Raji (cell line): ENCODE measurements at regions not wholly inside any gene's neighbourhood (a gene's known extent, or its start where the extent isn't known, plus 50 kb on each side); places are given as distances from the start of the nearest gene placed in this dataset.

Source experiments
- POLR2A ChIP-seq: IDR thresholded peaks from 2 replicates; pipeline ENCODE4 v1.6.1; 2011; ENCODE audit warnings: low read depth, low read length, control low read depth; ENCODE audit not compliant: insufficient read depth

GRCh38 chr22:25388415-25388814, 169.0 kb downstream of the CRYBB2 start:
- TF ChIP-seq POLR2A = no peak

- TF ChIP-seq POLR2A = no peak
Observed at GRCh38 chr22:25388866-25389540, 169.6 kb downstream of the CRYBB2 start.

GRCh38 chr22:25389541-25389919, 170.1 kb downstream of the CRYBB2 start:
- no peak for TF ChIP-seq POLR2A

DNA sequence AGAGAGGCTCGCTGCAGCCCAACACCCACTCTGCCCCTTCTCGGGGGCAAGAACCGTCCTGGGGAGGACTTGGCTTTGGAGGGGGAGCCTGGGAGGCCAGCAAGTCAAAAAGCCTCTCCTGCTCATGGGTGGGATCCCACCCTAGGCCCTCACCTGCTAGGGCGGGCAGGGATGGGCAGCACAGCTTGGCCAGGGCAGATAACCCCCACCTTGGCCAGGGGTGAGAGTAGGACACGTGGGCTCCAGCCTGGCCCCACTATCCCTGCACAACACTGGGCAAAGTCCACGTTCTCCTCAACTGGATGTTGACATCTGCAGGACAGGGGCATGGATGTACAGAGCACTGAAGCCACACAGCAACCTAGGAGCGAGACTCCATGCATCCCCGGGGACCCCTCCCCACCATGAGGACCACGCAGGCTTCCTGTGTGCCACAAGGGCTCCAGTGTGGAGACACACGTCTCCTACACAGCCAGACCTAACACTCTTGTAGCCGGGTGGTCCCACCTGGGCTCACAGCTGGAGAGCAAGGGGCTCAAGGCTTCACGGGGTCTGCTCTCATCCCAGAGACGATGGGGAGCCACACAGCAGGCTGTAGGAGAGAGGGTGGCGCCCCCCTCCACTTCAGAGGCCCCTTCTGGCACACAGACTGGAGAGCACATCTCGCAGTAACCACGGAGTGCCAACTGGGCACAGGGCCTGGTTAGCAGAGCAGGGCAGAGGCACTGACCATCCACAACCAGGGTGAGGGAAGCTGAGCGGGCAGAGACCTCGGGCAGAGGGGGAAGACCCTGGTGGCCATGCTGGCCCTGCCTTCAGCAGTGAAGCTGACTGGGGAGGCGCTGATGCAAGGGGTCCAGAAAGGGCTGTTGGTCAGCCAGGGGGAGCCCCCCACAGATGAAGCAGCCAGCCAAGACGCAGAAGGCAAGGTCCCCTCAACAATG, 171.1 kb downstream of the CRYBB2 start:
- no peak for TF ChIP-seq POLR2A

GRCh38 chr22:25392584-25392983, 171.9 kb upstream of the GRK3 start:
- TF ChIP-seq POLR2A = no peak

- no peak for TF ChIP-seq POLR2A
Observed at GRCh38 chr22:25393121-25393805, 171.2 kb upstream of the GRK3 start.

DNA sequence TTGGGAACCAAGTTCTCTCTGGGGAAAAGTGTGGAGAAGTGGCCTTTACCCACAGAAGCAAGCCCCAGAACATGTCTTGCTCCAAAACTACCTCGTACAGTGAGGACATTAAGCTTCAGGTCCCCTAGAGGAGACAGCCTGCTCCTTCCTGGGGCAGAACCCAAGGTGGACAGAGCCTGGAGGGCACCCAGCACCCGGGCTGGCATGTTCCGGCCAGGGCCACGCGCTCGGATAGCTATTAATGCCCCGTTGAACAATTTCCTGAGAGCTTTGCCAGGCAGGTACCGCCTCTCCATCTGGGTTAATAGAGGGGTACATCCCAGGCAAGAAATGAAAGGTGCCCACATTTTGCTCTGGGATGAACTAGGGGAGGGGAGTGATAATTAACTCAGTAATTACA, 169.0 kb upstream of the GRK3 start:
- no peak for TF ChIP-seq POLR2A

DNA sequence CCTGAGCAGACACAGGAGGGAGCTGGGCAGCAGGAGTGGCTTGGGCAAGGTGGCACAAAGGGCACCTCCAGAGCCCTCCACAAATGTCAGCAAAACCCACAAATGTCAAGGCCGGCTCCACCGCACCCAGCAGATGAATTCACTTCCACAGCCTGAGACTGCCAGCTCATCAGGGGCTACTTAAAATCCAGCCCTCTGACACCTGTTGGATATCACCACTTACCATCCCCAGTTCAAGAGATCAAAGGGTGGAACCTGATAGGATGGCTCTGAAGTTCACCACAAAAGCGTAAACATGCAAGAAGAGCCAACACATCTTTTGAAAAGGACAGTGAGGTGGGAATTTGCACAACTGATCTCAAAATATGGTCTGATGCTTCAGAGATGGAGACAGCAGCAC, 168.6 kb upstream of the GRK3 start:
- TF ChIP-seq POLR2A = no peak

DNA sequence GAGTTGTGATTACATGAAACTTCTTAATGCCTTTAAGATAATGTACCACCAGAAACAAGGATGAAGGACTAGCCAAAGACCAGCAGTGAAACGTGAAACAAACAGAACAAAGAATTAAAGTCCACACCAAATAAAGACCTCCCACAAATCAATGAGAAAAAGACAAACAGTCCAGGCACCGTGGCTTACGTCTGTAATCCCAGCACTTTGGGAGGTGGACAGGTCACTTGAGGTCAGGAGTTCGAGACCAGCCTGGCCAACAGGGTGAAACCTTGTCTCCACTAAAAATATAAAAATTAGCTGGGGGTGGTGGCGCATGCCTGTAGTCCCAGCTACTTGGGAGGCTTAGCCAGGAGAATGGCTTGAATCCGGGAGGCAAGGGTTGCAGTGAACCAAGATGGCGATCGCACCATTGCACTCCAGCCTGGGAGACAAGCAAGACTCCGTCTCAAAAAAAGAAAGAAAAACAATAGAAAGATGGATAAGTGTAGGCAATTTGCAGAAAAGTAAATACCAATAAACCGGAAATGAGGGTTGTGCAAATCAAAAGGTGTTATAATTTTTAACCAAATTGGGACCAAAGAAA, 167.8 kb upstream of the GRK3 start:
- TF ChIP-seq POLR2A = no peak

DNA sequence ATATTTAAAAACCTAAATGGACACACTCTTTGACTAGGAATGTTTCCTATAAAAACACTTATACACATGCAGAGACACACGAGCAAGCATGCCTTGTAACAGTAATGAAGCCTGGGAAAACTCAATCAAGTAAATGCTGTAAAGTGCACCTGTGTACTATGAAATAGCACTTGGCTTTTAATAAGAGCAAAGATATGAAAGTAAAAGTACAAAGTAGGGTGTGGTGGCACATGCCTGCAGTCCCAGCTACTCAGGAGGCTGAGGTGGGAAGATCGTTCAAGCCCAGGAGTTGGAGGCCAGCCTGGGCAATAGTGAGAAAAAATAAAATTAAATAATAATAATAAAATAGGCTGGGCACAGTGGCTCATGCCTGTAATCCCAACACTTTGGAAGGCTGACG, 166.9 kb upstream of the GRK3 start:
- no peak for TF ChIP-seq POLR2A

DNA sequence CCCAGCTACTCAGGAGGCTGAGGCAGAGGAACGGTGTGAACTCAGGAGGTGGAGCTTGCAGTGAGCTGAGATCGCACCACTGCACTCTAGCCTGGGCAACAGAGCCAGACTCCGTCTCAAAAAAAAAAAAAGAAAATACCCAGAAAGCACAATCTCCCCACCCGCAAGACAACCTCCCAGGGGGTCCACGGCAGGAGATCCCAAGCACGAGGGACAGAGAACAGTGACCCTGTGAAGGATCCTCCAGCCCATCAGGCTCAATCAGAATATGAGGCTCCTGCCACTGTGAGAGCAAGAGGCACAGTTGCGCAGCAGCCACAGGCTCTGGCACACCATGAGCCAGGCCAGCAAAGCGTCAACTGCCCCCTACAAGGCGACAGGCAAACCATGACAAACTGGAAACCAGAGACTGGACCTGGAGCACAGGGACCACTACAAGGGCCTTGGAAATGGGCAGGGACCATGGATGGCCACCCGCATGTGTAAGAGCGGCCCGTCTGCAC, 164.8 kb upstream of the GRK3 start:
- no peak for TF ChIP-seq POLR2A

DNA sequence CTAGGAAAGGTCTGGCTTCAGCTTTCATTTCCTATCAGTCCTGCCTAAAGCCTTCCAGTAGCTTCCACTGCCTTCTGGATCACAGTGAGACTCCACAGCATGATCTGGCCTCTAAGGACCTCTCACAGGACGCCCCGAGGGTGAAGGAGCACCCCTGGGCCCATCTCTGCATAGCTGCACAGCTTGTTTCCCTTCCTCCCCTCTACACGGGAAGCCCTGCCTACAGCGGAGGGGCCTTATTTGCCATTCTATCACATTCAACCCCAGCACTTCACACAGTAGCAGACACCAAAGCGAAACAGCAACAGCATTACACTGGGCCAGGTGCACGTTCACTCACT, 162.3 kb upstream of the GRK3 start:
- TF ChIP-seq POLR2A = no peak

- TF ChIP-seq POLR2A = no peak
Observed at GRCh38 chr22:25402501-25403283, 161.8 kb upstream of the GRK3 start.

DNA sequence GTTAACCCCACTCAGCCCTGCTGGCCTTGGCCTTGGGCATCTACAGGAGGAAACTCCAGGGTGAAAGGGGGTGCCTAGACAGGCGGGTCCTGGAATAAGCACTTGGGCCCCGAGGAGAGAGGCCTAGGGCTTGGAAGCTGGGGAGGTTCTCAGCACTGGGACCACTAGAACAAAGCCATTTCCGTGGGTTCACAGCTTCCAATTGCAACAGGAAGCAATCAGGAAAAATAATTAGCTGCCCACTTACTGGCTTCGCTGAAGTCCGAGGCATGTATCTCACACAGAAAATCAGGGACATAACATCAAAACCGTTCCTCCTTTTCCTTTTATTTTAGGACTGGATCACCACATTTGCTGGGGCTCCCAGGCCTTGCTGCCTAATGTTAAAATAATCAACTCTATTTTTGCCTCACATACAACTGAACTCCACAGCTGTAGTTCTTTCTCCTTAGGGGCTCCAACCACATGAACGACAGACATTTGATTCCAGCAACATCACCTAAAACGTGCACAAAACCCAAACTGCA, 161.1 kb upstream of the GRK3 start:
- TF ChIP-seq POLR2A = no peak
